ENCODE measurements at regions not wholly inside any gene's neighbourhood (a gene's known extent, or its start where the extent isn't known, plus 50 kb on each side); places are given as distances from the start of the nearest gene placed in this dataset.

GRCh38 chr2:12110481-12110880 is 364.0 kb downstream of the LPIN1 start:
- WGBS, 10 experiments, result 79 to 100% (median 89%) methylated on average over 1 to 5 of the region's 5 CpGs
- H3K4me3 ChIP-seq, result no peak overlapping the region
- H3K27ac ChIP-seq, result peak overlapping the region in 1 of 2 donors; percentile 11
- in situ Hi-C loops (cut with MboI; ENCODE audit: low pct_unique_long_range_greater_than_20kb in 2 of 9, low sequenced_read_pairs in 9 of 9, unreplicated experiment in 9 of 9), result no loop called here
- H3K4me1 ChIP-seq (replicated peaks in 1 of 2), result peaks cover 9 to 26% of the 10 kb centered on the region in 2 donors
- ATAC-seq (replicated peaks in 6 of 8), result peak in 2 of 8 experiments; percentile 2 to 32

GRCh38 chr2:12113412-12113811 is 367.0 kb downstream of the LPIN1 start:
- Histone ChIP-seq H3K27ac (no peak overlapping the region), H3K4me1 (replicated peaks in 1 of 2) (peaks cover 9 to 26% of the 10 kb centered on the region in 2 donors), H3K4me3 (no peak overlapping the region)
- WGBS, 10 experiments, result 80% methylated on average over 1 of the region's 1 CpG; no CpG with 5 or more reads in 8 of the 10 experiments
- peak in 3 of 8 experiments; percentile 15 to 53 (median 49) for ATAC-seq (replicated peaks in 6 of 8)
- in situ Hi-C loops (cut with MboI; ENCODE audit: low pct_unique_long_range_greater_than_20kb in 2 of 9, low sequenced_read_pairs in 9 of 9, unreplicated experiment in 9 of 9), result no loop called here

- no peak overlapping the region for H3K4me3 ChIP-seq
- peaks cover 6 to 21% of the 10 kb centered on the region in 2 donors for H3K4me1 ChIP-seq (replicated peaks in 1 of 2)
- WGBS, 10 experiments, result 0 to 33% (median 0%) methylated on average over 1 of the region's 1 CpG; no CpG with 5 or more reads in 7 of the 10 experiments
- in situ Hi-C loops (cut with MboI; ENCODE audit: low pct_unique_long_range_greater_than_20kb in 2 of 9, low sequenced_read_pairs in 9 of 9, unreplicated experiment in 9 of 9), result no loop called here
- ATAC-seq (replicated peaks in 6 of 8), result peak in 3 of 8 experiments; percentile 89 to 97 (median 91)
- no peak overlapping the region for H3K27ac ChIP-seq
Measured at GRCh38 chr2:12114816-12115215, 368.4 kb downstream of the LPIN1 start.

- 53 to 100% (median 80%) methylated on average over 1 to 4 of the region's 7 CpGs; no CpG with 5 or more reads in 1 of the 10 experiments for WGBS, 10 experiments
- Histone ChIP-seq H3K27ac (no peak overlapping the region), H3K4me3 (no peak overlapping the region), H3K4me1 (replicated peaks in 1 of 2) (peaks cover 0 to 25% of the 10 kb centered on the region in 2 donors)
- in situ Hi-C loops (cut with MboI; ENCODE audit: low pct_unique_long_range_greater_than_20kb in 2 of 9, low sequenced_read_pairs in 9 of 9, unreplicated experiment in 9 of 9), result no loop called here
- no peak for ATAC-seq (replicated peaks in 6 of 8)
Measured at GRCh38 chr2:12116228-12116750, 369.9 kb downstream of the LPIN1 start.

GRCh38 chr2:12119841-12120240 is 373.4 kb downstream of the LPIN1 start:
- H3K4me1 ChIP-seq (replicated peaks in 1 of 2), result peaks cover 0 to 26% of the 10 kb centered on the region in 2 donors
- no peak overlapping the region for H3K4me3 ChIP-seq
- ATAC-seq (replicated peaks in 6 of 8), result peak in 2 of 8 experiments; percentile 19 to 29
- in situ Hi-C loops (cut with MboI; ENCODE audit: low pct_unique_long_range_greater_than_20kb in 2 of 9, low sequenced_read_pairs in 9 of 9, unreplicated experiment in 9 of 9), result no loop called here
- H3K27ac ChIP-seq, result no peak overlapping the region

GRCh38 chr2:12120281-12121150 is 374.1 kb downstream of the LPIN1 start:
- Histone ChIP-seq H3K4me3 (no peak overlapping the region), H3K4me1 (replicated peaks in 1 of 2) (peaks cover 0 to 28% of the 10 kb centered on the region in 2 donors), H3K27ac (no peak overlapping the region)
- WGBS, 10 experiments, result 0 to 93% (median 63%) methylated on average over 2 to 7 of the region's 7 CpGs
- in situ Hi-C loops (cut with MboI; ENCODE audit: low pct_unique_long_range_greater_than_20kb in 2 of 9, low sequenced_read_pairs in 9 of 9, unreplicated experiment in 9 of 9), result no loop called here
- peak; percentile 56 to 90 (median 80) for ATAC-seq (replicated peaks in 6 of 8)

- 67% methylated on average over 1 of the region's 1 CpG; no CpG with 5 or more reads in 9 of the 10 experiments for WGBS, 10 experiments
- peak in 2 of 8 experiments; percentile 57 to 74 for ATAC-seq (replicated peaks in 6 of 8)
- in situ Hi-C loops (cut with MboI; ENCODE audit: low pct_unique_long_range_greater_than_20kb in 2 of 9, low sequenced_read_pairs in 9 of 9, unreplicated experiment in 9 of 9), result no loop called here
- Histone ChIP-seq H3K4me3 (no peak overlapping the region), H3K4me1 (replicated peaks in 1 of 2) (peaks cover 0 to 28% of the 10 kb centered on the region in 2 donors), H3K27ac (no peak overlapping the region)
Measured at GRCh38 chr2:12124790-12125189, 378.4 kb downstream of the LPIN1 start.

- in situ Hi-C loops (cut with MboI; ENCODE audit: low pct_unique_long_range_greater_than_20kb in 2 of 9, low sequenced_read_pairs in 9 of 9, unreplicated experiment in 9 of 9), result no loop called here
- H3K27ac ChIP-seq, result no peak overlapping the region
- H3K4me3 ChIP-seq, result no peak overlapping the region
- H3K4me1 ChIP-seq (replicated peaks in 1 of 2), result peaks cover 0 to 19% of the 10 kb centered on the region in 2 donors
- no peak for ATAC-seq (replicated peaks in 6 of 8)
- 54 to 100% (median 75%) methylated on average over 1 to 3 of the region's 3 CpGs; no CpG with 5 or more reads in 1 of the 10 experiments for WGBS, 10 experiments
Measured at GRCh38 chr2:12126318-12126717, 379.9 kb downstream of the LPIN1 start.

GRCh38 chr2:12127638-12128037 is 381.2 kb downstream of the LPIN1 start:
- peaks cover 0 to 14% of the 10 kb centered on the region in 2 donors for H3K4me1 ChIP-seq (replicated peaks in 1 of 2)
- no peak for ATAC-seq (replicated peaks in 6 of 8)
- no peak overlapping the region for H3K27ac ChIP-seq
- in situ Hi-C loops (cut with MboI; ENCODE audit: low pct_unique_long_range_greater_than_20kb in 2 of 9, low sequenced_read_pairs in 9 of 9, unreplicated experiment in 9 of 9), result no loop called here
- 75 to 100% (median 92%) methylated on average over 1 to 2 of the region's 2 CpGs; no CpG with 5 or more reads in 1 of the 10 experiments for WGBS, 10 experiments
- H3K4me3 ChIP-seq, result no peak overlapping the region

- WGBS, 10 experiments, result 0 to 89% (median 50%) methylated on average over 1 to 3 of the region's 3 CpGs; no CpG with 5 or more reads in 3 of the 10 experiments
- H3K27ac ChIP-seq, result no peak overlapping the region
- in situ Hi-C loops (cut with MboI; ENCODE audit: low pct_unique_long_range_greater_than_20kb in 2 of 9, low sequenced_read_pairs in 9 of 9, unreplicated experiment in 9 of 9), result no loop called here
- no peak overlapping the region for H3K4me3 ChIP-seq
- peak in 2 of 8 experiments; percentile 92 to 98 for ATAC-seq (replicated peaks in 6 of 8)
- peaks cover 0 to 6% of the 10 kb centered on the region in 2 donors for H3K4me1 ChIP-seq (replicated peaks in 1 of 2)
Measured at GRCh38 chr2:12131975-12132374, 385.5 kb downstream of the LPIN1 start.

GRCh38 chr2:12141618-12142258 is 395.3 kb downstream of the LPIN1 start:
- no peak overlapping the region for H3K27ac ChIP-seq
- 0 to 71% (median 50%) methylated on average over 1 of the region's 1 CpG; no CpG with 5 or more reads in 3 of the 10 experiments for WGBS, 10 experiments
- no peak overlapping the region for H3K4me3 ChIP-seq
- peaks cover 5 to 17% of the 10 kb centered on the region in 2 donors for H3K4me1 ChIP-seq (replicated peaks in 1 of 2)
- ATAC-seq (replicated peaks in 6 of 8), result peak in 5 of 8 experiments; percentile 46 to 69 (median 60)
- in situ Hi-C loops (cut with MboI; ENCODE audit: low pct_unique_long_range_greater_than_20kb in 2 of 9, low sequenced_read_pairs in 9 of 9, unreplicated experiment in 9 of 9), result no loop called here

- ATAC-seq (replicated peaks in 6 of 8), result no peak
- in situ Hi-C loops (cut with MboI; ENCODE audit: low pct_unique_long_range_greater_than_20kb in 2 of 9, low sequenced_read_pairs in 9 of 9, unreplicated experiment in 9 of 9), result loop anchor here in 1 of 9 experiments (25.0 kb wide), 1 partner anchor 561 kb away; the partner anchor contains the start of gene TRIB2
- Histone ChIP-seq H3K27ac (no peak overlapping the region), H3K4me3 (no peak overlapping the region), H3K4me1 (replicated peaks in 1 of 2) (no peaks in the 10 kb centered on the region)
- 17 to 63% (median 37%) methylated on average over 1 to 5 of the region's 6 CpGs; no CpG with 5 or more reads in 2 of the 10 experiments for WGBS, 10 experiments
Measured at GRCh38 chr2:12151716-12152115, 405.3 kb downstream of the LPIN1 start.

- no peaks in the 10 kb centered on the region for H3K4me1 ChIP-seq (replicated peaks in 1 of 2)
- H3K4me3 ChIP-seq, result no peak overlapping the region
- 69 to 100% (median 84%) methylated on average over 1 to 3 of the region's 3 CpGs; no CpG with 5 or more reads in 1 of the 10 experiments for WGBS, 10 experiments
- in situ Hi-C loops (cut with MboI; ENCODE audit: low pct_unique_long_range_greater_than_20kb in 2 of 9, low sequenced_read_pairs in 9 of 9, unreplicated experiment in 9 of 9), result loop anchor here in 1 of 9 experiments (25.0 kb wide), 1 partner anchor 559 kb away; the partner anchor contains the start of gene TRIB2
- no peak overlapping the region for H3K27ac ChIP-seq
- no peak for ATAC-seq (replicated peaks in 6 of 8)
Measured at GRCh38 chr2:12152888-12153287, 406.5 kb downstream of the LPIN1 start.

All from motor neuron (in vitro differentiated cells).